Tibial nerve (tissue), 4 donors: ENCODE measurements at regions not wholly inside any gene's neighbourhood (a gene's known extent, or its start where the extent isn't known, plus 50 kb on each side); places are given as distances from the start of the nearest gene placed in this dataset.

Experiments used
- DNase-seq, 2 donors: peaks; one replicate each; pipeline ENCODE4 v3.0.0-alpha.2; 2019; ENCODE audit warnings: low spot score in 2 of 2
- H3K27ac ChIP-seq, 4 donors: fragments of 200-600 bp; sonication (generic) in 3 of 4; one replicate each; pipeline ENCODE4 v1.5.1; 2017 to 2019; ENCODE audit warnings: mild to moderate bottlenecking in 1 of 4
- H3K27me3 ChIP-seq, 2 donors: fragments of 200-600 bp; sonication (generic) in 1 of 2; one replicate each; pipeline versions ENCODE4 v1.5.1 to v1.6.0; 2017 to 2019
- H3K36me3 ChIP-seq, 3 donors: fragments of 200-600 bp; sonication (generic); one replicate each; pipeline ENCODE4 v1.5.1; 2018 to 2019
- H3K4me1 ChIP-seq, 4 donors: fragments of 200-600 bp; sonication (generic) in 3 of 4; one replicate each; pipeline ENCODE4 v1.5.1; 2017 to 2019
- H3K4me3 ChIP-seq, 4 donors: fragments of 200-600 bp; sonication (generic) in 3 of 4; one replicate each; pipeline ENCODE4 v1.5.1; 2017 to 2019; ENCODE audit warnings: mild to moderate bottlenecking in 1 of 4, moderate library complexity in 1 of 4
- H3K9me3 ChIP-seq, 4 donors: fragments of 200-600 bp; sonication (generic) in 3 of 4; one replicate each; pipeline ENCODE4 v1.5.1; 2017 to 2019
- EP300 ChIP-seq, 2 donors: sonication (generic); formaldehyde crosslinking; IDR thresholded peaks; one replicate each; pipeline ENCODE4 v1.6.1; 2017; ENCODE audit warnings: antibody characterized with exemption in 2 of 2, mild to moderate bottlenecking in 1 of 2
- POLR2A ChIP-seq, 2 donors: fragments of 450-650 bp; IDR thresholded peaks; one replicate each; pipeline ENCODE4 v1.6.1; 2017; ENCODE audit warnings: antibody characterized with exemption in 2 of 2, mild to moderate bottlenecking in 2 of 2, moderate library complexity in 2 of 2
- WGBS, 2 donors: methylation state at CpG; one replicate each; pipeline ENCODE4 v1.1.5; 2018; 5-methylcytosine and 5-hydroxymethylcytosine counted together
- TF ChIP-seq, protein P1 (sequence below), 5 experiments: fragments of 200-600 bp in 3 of 5; fragments of 450-650 bp in 2 of 5; sonication (generic) in 3 of 5; IDR thresholded peaks; one replicate each; pipeline ENCODE4 v1.5.1; 2016 to 2019; ENCODE audit warnings: antibody characterized with exemption in 5 of 5, mild to moderate bottlenecking in 3 of 5, moderate library complexity in 2 of 5

DNA sequence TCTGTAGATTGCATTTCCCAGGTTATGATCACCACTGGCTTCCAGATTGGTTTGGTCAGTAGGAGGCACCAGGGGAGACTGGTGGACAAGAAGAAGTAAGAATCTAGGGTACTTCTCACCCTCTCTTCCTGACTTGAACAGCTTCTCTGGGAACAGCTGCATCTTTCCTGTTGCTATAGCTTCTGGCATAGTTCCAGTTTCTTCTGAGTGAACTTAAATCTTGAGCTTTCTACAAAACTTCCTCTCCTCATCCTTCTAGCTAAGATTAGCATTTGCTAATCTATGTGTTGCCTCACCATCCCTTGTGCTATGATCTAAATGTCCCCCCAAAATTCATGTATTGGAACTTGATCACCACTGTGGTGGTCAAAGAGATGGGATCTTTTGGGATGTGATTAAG lies 724.6 kb downstream of the UTRN start:
- Histone ChIP-seq H3K36me3 (no peaks in the 10 kb centered on the region), H3K4me3 (no peak overlapping the region), H3K27me3 (no peaks in the 10 kb centered on the region), H3K4me1 (no peaks in the 10 kb centered on the region), H3K9me3 (no peaks in the 10 kb centered on the region), H3K27ac (no peak overlapping the region)
- TF ChIP-seq EP300 (IDR thresholded peaks at IDR 0.05) (no peak), POLR2A (IDR thresholded peaks at IDR 0.05) (no peak)
- TF ChIP-seq, protein P1, sequence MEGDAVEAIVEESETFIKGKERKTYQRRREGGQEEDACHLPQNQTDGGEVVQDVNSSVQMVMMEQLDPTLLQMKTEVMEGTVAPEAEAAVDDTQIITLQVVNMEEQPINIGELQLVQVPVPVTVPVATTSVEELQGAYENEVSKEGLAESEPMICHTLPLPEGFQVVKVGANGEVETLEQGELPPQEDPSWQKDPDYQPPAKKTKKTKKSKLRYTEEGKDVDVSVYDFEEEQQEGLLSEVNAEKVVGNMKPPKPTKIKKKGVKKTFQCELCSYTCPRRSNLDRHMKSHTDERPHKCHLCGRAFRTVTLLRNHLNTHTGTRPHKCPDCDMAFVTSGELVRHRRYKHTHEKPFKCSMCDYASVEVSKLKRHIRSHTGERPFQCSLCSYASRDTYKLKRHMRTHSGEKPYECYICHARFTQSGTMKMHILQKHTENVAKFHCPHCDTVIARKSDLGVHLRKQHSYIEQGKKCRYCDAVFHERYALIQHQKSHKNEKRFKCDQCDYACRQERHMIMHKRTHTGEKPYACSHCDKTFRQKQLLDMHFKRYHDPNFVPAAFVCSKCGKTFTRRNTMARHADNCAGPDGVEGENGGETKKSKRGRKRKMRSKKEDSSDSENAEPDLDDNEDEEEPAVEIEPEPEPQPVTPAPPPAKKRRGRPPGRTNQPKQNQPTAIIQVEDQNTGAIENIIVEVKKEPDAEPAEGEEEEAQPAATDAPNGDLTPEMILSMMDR (IDR thresholded peaks at IDR 0.05): no peak
- DNase-seq: no peak

DNA sequence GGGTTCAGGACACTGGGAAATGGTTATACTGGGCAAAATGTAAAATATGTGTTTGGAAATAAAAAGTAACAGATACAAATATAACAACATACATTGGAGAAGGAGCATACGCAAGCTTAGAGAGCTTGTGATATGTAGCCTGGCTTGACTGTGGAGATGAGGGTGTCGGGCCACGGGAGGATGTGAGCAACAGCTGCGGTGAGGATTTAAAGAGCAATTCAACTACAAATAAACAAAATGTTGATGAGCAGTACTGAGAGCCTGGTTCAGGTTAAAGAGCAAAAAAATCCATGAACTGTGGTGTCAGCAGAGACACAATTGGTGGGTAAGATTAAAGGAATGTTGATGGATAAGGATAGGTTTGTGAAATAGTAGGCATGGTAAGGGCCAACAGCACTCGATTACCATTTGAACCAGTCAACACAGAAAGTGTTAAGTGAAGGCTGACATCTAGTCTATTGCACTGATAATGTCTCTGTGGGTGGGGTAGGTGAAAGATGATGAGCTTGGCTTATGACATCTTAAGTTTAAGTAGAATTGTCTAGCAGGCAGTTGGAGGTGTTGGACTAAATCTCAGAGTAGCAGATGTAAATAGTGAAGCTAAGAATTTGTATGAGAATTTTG lies 723.2 kb downstream of the EPM2A start:
- H3K4me1 ChIP-seq: no peaks in the 10 kb centered on the region
- no peak for DNase-seq
- TF ChIP-seq POLR2A (IDR thresholded peaks at IDR 0.05): no peak
- no peak for TF ChIP-seq EP300 (IDR thresholded peaks at IDR 0.05)
- TF ChIP-seq, protein P1 (IDR thresholded peaks at IDR 0.05): no peak
- H3K27ac ChIP-seq: no peak overlapping the region
- H3K36me3 ChIP-seq: no peaks in the 10 kb centered on the region
- no peaks in the 10 kb centered on the region for H3K9me3 ChIP-seq
- no peak overlapping the region for H3K4me3 ChIP-seq
- no peaks in the 10 kb centered on the region for H3K27me3 ChIP-seq
- WGBS, 2 donors: 63 to 68% methylated on average over 5 of the region's 5 CpGs

DNA sequence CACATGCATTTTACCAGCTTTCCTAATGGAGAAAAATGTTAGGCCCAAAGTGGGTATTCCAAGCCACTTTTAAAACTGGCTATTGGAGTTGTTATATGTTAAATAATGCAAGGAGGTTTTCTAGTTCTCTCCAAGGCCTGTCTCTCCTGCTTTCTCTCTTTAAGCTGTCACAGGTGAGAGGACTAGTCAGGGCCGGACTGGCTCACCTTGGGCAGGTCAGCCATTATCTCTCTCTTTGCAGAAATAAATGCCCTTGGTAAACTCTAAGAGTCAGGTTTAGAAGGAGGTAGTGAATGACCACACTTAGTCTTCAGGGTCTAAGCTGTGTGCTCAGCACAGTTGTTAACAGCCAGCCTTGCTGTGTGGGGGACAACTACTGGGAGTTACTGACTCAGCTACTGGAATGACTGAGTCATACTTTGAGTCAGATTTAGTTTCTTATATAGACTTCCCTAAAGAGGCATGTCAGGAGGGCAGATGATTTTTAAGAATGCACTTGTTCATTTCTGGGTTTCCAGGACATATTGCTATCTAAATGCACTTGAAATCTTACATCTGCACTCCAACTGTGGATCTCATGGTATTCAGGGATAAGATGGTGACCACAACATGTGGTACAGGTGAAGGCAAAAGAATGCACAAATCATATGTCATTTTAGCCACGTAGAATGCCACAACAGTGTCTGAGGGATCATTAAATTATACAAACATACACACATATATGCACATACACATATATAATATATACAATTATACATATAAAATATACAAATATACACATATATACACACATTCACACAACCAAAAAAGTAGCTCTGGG lies 719.4 kb downstream of the EPM2A start:
- no peaks in the 10 kb centered on the region for H3K4me1 ChIP-seq
- no peaks in the 10 kb centered on the region for H3K9me3 ChIP-seq
- peak overlapping the region in 1 of 4 donors; percentile 18 for H3K27ac ChIP-seq

DNA sequence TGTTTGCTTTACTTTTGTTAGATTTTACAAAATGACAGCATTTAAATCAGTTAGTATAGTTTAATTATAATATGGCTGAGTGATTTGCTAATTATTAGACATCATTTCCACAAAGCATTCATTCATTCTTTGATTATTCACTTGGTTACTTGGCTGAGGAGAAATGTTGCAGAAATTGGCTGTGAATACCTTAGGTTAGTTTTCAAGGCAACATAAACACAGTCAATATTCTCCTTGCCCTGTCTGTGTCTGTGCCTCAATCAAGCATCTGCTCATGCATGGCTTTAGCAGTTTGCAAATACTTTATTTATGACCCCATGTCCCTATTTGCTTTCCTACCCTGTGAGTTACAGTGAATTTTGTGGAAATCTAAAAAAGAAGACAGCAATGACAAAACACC lies 718.3 kb downstream of the EPM2A start:
- Histone ChIP-seq H3K4me1 (no peaks in the 10 kb centered on the region), H3K4me3 (no peak overlapping the region), H3K27ac (no peak overlapping the region), H3K36me3 (no peaks in the 10 kb centered on the region), H3K27me3 (no peaks in the 10 kb centered on the region), H3K9me3 (no peaks in the 10 kb centered on the region)
- DNase-seq: no peak
- TF ChIP-seq, protein P1 (IDR thresholded peaks at IDR 0.05): no peak
- TF ChIP-seq EP300 (IDR thresholded peaks at IDR 0.05) (no peak), POLR2A (IDR thresholded peaks at IDR 0.05) (no peak)

More for the DNA sequence above, 719.4 kb downstream of the EPM2A start:
- no peak overlapping the region for H3K4me3 ChIP-seq
- H3K27me3 ChIP-seq: no peaks in the 10 kb centered on the region
- TF ChIP-seq, protein P1 (IDR thresholded peaks at IDR 0.05): no peak
- TF ChIP-seq POLR2A (IDR thresholded peaks at IDR 0.05): no peak
- TF ChIP-seq EP300 (IDR thresholded peaks at IDR 0.05): no peak
- no peak for DNase-seq
- 84 to 86% methylated on average over 2 of the region's 2 CpGs for WGBS, 2 donors
- no peaks in the 10 kb centered on the region for H3K36me3 ChIP-seq

DNA sequence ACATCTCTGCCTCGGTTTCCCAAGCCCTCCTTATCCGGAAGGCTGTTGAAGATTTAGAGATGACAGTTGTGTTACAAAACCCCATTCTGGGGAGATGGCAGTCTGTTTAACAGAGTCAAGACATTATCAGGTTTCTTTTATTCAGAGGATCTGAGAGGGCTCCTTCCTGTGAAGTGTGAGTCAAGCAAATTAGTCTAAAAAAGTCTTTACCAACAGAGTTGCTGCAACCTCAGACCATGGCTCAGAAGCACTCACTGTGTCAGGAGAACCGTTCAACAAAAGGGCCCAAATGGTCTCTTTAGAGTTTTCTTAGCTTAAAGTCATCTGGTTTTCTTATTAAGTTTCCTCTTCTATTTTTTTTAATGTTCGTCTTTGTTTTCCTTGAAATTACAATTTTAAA lies 717.8 kb downstream of the EPM2A start:
- no peak overlapping the region for H3K27ac ChIP-seq
- no peaks in the 10 kb centered on the region for H3K4me1 ChIP-seq
- H3K4me3 ChIP-seq: no peak overlapping the region
- no peaks in the 10 kb centered on the region for H3K9me3 ChIP-seq
- DNase-seq: no peak
- 46 to 83% methylated on average over 4 of the region's 4 CpGs for WGBS, 2 donors
- TF ChIP-seq, protein P1 (IDR thresholded peaks at IDR 0.05): no peak
- no peak for TF ChIP-seq EP300 (IDR thresholded peaks at IDR 0.05)
- no peak for TF ChIP-seq POLR2A (IDR thresholded peaks at IDR 0.05)
- H3K36me3 ChIP-seq: no peaks in the 10 kb centered on the region
- no peaks in the 10 kb centered on the region for H3K27me3 ChIP-seq
